ENCODE measurements at regions not wholly inside any gene's neighbourhood (a gene's known extent, or its start where the extent isn't known, plus 50 kb on each side); places are given as distances from the start of the nearest gene placed in this dataset.

GRCh38 chr7:153386556-153386955 lies 627.0 kb downstream of the ACTR3B start:
- no peak for TF ChIP-seq CTCF (IDR thresholded peaks at IDR 0.05; ENCODE audit: low read depth, low read length)
- no peak for TF ChIP-seq EZH2phosphoT487 (IDR thresholded peaks at IDR 0.05; ENCODE audit: low read depth)
